NCI-H2029 (cell line): ENCODE measurements at regions not wholly inside any gene's neighbourhood (a gene's known extent, or its start where the extent isn't known, plus 50 kb on each side); places are given as distances from the start of the nearest gene placed in this dataset.
"Not testable (repeated sequence)": the region's sequence is repeated elsewhere in the genome, so short reads cannot be mapped to it uniquely, and the experiment has no call there.

Experiments used
- DNase-seq: peaks from one replicate; lab custom pipeline; 2025; lab: John Stamatoyannopoulos, UW

- DNase-seq = no peak
Observed at GRCh38 chr12:66733321-66733720, 54.4 kb upstream of the GRIP1 start.

GRCh38 chr12:66733839-66734238, 55.0 kb upstream of the GRIP1 start:
- no peak for DNase-seq

GRCh38 chr12:66735275-66735674, 56.4 kb upstream of the GRIP1 start:
- no peak for DNase-seq

GRCh38 chr12:66736931-66737330, 58.1 kb upstream of the GRIP1 start:
- no peak for DNase-seq

- DNase-seq = no peak
Observed at GRCh38 chr12:66739266-66739665, 60.4 kb upstream of the GRIP1 start.

GRCh38 chr12:66739940-66740651, 61.2 kb upstream of the GRIP1 start:
- DNase-seq = peak; percentile 23

GRCh38 chr12:66740732-66741131, 61.9 kb upstream of the GRIP1 start:
- DNase-seq = no peak

- DNase-seq = no peak
Observed at GRCh38 chr12:66741919-66742318, 63.0 kb upstream of the GRIP1 start.

- DNase-seq = no peak
Observed at GRCh38 chr12:66742508-66743367, 63.9 kb upstream of the GRIP1 start.

- DNase-seq = no peak
Observed at GRCh38 chr12:66744461-66744860, 65.6 kb upstream of the GRIP1 start.

- no peak for DNase-seq
Observed at GRCh38 chr12:66744956-66745383, 66.1 kb upstream of the GRIP1 start.

- DNase-seq = no peak
Observed at GRCh38 chr12:66746489-66747201, 67.8 kb upstream of the GRIP1 start.

- DNase-seq = no peak
Observed at GRCh38 chr12:66751432-66752113, 72.7 kb upstream of the GRIP1 start.

- DNase-seq = no peak
Observed at GRCh38 chr12:66753810-66754209, 74.9 kb upstream of the GRIP1 start.

GRCh38 chr12:66755727-66756395, 77.0 kb upstream of the GRIP1 start:
- DNase-seq = no peak

- no peak for DNase-seq
Observed at GRCh38 chr12:66756631-66757030, 77.8 kb upstream of the GRIP1 start.

- DNase-seq = not testable (repeated sequence)
Observed at GRCh38 chr12:66760122-66760521, 81.2 kb upstream of the GRIP1 start.

- DNase-seq = no peak
Observed at GRCh38 chr12:66763467-66763866, 84.6 kb upstream of the GRIP1 start.

- no peak for DNase-seq
Observed at GRCh38 chr12:66765204-66765603, 86.3 kb upstream of the GRIP1 start.

- DNase-seq = no peak
Observed at GRCh38 chr12:66767536-66767935, 88.7 kb upstream of the GRIP1 start.

GRCh38 chr12:66768293-66768692, 89.4 kb upstream of the GRIP1 start:
- no peak for DNase-seq

- no peak for DNase-seq
Observed at GRCh38 chr12:66774929-66775328, 96.1 kb upstream of the GRIP1 start.
